GM13977 (cell line): ENCODE measurements at regions not wholly inside any gene's neighbourhood (a gene's known extent, or its start where the extent isn't known, plus 50 kb on each side); places are given as distances from the start of the nearest gene placed in this dataset.

Experiments
- DNase-seq: peaks from one replicate; pipeline ENCODE4 v3.0.0; 2012; ENCODE audit warnings: low spot score
- CTCF ChIP-seq: IDR thresholded peaks from 2 replicates; pipeline ENCODE4 v1.5.1; 2012; ENCODE audit warnings: mild to moderate bottlenecking, control low read depth; ENCODE audit not compliant: insufficient read depth; ENCODE audit errors: extremely low read depth, missing control alignments
- in situ Hi-C: fragments of 300-500 bp; cut with MboI; formaldehyde crosslinking; loops from one replicate; pipeline ENCODE4 v1.12.0; 2022; ENCODE audit warnings: low sequenced_read_pairs, low pct_unique_long_range_greater_than_20kb, mixed read lengths, inconsistent platforms; ENCODE audit not compliant: unreplicated experiment

- in situ Hi-C loops: loop anchor here (25.0 kb wide), 1 partner anchor 420 kb away; the partner anchor contains the start of gene DUSP10
- TF ChIP-seq CTCF: no peak
- no peak for DNase-seq
These were observed 390.3 kb downstream of the HHIPL2 start for GRCh38 chr1:222157612-222158011.

- no peak for TF ChIP-seq CTCF
- in situ Hi-C loops: no loop called here
- no peak for DNase-seq
These were observed 398.3 kb upstream of the DUSP10 start for GRCh38 chr1:222140206-222140605.

- no peak for DNase-seq
- no peak for TF ChIP-seq CTCF
- in situ Hi-C loops: no loop called here
These were observed 396.2 kb upstream of the DUSP10 start for GRCh38 chr1:222138095-222138494.

GRCh38 chr1:222136869-222137268 is 395.0 kb upstream of the DUSP10 start:
- in situ Hi-C loops: no loop called here
- DNase-seq: no peak
- no peak for TF ChIP-seq CTCF

- no peak for DNase-seq
- in situ Hi-C loops: no loop called here
- TF ChIP-seq CTCF: no peak
These were observed 387.2 kb upstream of the DUSP10 start for GRCh38 chr1:222129041-222129440.

- no peak for TF ChIP-seq CTCF
- in situ Hi-C loops: no loop called here
- no peak for DNase-seq
These were observed 385.8 kb upstream of the DUSP10 start for GRCh38 chr1:222127526-222128152.
